GM12892 (cell line): ENCODE measurements at regions not wholly inside any gene's neighbourhood (a gene's known extent, or its start where the extent isn't known, plus 50 kb on each side); places are given as distances from the start of the nearest gene placed in this dataset.
"Not testable (repeated sequence)": the region's sequence is repeated elsewhere in the genome, so short reads cannot be mapped to it uniquely, and the experiment has no call there.

Experiments used
- DNase-seq: peaks from one replicate; pipeline ENCODE4 v3.0.0; 2011; ENCODE audit not compliant: insufficient read length
- FAIRE-seq: peaks from 2 replicates; lab custom pipeline; 2011; peaks lifted over from hg19 to GRCh38; lab: Jason Lieb, UNC
- POLR2A ChIP-seq: IDR thresholded peaks from 2 replicates; pipeline ENCODE4 v1.6.1; 2011; ENCODE audit warnings: low read depth, low read length, control low read depth
- POLR2AphosphoS5 ChIP-seq: IDR thresholded peaks from 2 replicates; pipeline ENCODE4 v1.6.1; 2011; ENCODE audit warnings: low read depth, low read length, control low read depth
- TAF1 ChIP-seq: IDR thresholded peaks from 2 replicates; pipeline ENCODE4 v1.6.1; 2011; ENCODE audit warnings: low read depth, mild to moderate bottlenecking, control low read depth, low read length, borderline replicate concordance

DNA sequence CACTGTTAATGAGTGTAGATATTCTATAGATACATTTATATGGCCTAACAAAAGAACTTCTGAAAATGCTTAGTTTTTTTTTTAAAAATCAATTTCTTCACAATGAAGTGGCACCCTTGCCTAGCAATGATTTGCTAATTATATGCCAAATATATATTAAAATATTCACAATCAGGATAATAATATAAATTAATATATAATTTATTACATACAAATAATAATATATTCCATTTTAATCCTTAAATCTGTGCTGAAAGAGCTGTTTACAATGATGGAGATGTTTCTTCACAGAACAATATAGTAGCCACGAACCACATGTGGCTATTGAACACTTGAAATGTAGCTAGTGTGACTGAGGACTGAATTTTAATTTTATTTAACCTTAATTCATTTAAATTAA, 648.4 kb upstream of the GBE1 start:
- no peak for FAIRE-seq
- DNase-seq, result no peak
- TF ChIP-seq POLR2AphosphoS5, result no peak
- no peak for TF ChIP-seq POLR2A
- no peak for TF ChIP-seq TAF1

DNA sequence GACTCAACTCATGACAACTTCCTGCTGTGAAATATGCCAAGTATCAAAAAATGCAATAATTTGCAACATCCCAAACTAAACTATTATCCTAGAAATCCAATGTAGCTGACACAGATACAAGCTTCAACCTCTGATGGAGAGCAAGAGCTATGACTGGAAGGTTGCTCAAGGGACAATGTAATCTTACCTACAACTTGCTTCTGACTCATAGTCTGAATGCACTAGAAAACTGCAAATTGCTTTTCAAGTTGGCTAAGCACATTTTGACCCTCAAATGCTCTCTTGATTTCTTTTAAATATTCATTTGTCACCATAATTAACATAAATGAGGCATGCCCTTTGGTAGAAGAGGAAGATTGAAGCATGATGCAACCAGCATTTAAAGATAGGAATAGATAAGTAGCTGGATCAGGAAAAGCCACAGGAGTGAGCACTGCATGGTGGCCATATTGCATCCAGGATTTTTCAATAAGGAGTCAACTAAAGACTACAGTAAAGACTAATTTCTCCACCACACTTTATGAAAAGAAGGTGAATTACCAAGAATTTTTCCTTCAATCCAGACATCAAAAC, 630.8 kb upstream of the GBE1 start:
- DNase-seq (no peak), FAIRE-seq (no peak)
- no peak for TF ChIP-seq POLR2A
- TF ChIP-seq POLR2AphosphoS5, result no peak
- TF ChIP-seq TAF1, result no peak

DNA sequence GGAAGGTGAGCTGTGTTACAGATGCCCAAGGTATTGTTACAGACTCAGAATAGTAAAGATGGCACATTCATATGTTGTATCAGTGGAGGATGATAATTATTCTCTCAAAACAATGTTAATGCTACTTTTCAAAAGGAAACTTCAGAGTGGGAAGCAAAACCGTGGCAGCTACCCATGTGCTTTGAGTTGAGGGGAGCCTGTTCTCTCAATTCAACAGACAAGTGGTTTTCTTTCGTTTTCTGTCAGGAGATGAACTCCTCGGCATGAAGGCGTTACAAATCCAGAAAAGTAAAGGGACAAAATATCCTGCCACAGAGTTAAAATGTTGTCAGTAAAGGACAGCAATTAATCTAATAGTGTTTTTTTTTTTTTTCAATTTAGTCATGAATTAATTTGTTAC, 629.4 kb upstream of the GBE1 start:
- no peak for DNase-seq

DNA sequence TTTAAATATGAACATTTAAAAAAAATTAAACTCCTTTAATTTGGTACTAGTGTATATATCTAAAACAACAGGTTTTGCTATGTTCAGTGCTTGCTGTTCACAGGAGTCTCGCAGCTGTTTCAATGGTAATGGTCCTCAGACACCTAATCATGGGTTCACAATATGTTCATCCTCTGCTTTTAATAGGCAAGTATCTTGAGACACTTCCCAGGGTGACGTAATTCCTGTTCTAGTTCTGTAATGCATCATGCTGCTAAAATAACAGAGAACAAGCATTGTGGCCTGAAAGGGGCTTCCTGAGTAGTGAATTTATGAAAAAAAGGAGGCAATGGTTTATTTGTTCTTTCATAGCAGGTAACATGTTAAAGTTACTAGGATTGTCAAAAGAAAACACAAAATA, 625.2 kb upstream of the GBE1 start:
- no peak for DNase-seq
- TF ChIP-seq TAF1 (no peak), POLR2A (no peak), POLR2AphosphoS5 (no peak)
- FAIRE-seq, result no peak

More for the DNA sequence above, 629.4 kb upstream of the GBE1 start:
- FAIRE-seq, result no peak
- TF ChIP-seq POLR2A (no peak), TAF1 (no peak), POLR2AphosphoS5 (no peak)

DNA sequence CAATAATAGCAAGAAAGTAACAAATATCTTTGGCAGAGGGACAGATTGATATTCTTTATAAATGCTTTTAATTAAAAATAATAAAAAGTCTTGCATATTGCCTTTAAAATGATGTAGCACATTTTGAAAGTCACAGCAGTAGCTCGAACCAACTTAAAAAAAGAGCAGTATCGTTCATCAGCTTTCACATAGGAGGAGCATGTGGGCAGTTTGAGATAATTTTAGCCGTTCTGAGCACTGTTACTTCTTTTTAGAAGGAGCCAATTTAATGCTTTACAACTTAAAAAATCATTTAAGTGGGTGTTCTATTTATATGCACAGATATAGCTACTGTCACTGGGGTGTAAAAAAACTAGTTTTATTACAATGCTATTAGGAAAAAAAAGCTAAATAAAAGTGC, 622.7 kb upstream of the GBE1 start:
- DNase-seq (no peak), FAIRE-seq (no peak)

DNA sequence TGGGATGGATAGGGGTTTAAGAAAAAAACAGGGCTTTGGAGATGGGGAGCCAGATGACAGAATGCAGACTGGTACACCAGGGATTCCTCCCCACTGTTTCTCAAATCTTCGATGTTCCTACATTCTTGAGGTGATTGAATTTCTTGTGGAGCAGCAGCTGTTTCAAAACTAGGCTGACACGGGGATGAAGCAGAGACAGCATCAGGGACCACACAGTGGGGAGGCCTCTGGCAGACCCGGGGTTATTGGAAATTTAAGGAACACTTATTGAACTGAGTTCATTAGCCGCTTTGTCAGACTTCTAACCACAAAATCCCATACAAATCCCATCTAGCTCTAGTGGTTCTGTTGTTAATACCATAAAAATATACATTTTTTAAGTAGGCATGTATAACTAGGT, 621.4 kb upstream of the GBE1 start:
- FAIRE-seq (no peak), DNase-seq (no peak)
- TF ChIP-seq POLR2A, result no peak

More for the DNA sequence above, 622.7 kb upstream of the GBE1 start:
- TF ChIP-seq TAF1 (no peak), POLR2A (no peak), POLR2AphosphoS5 (no peak)

DNA sequence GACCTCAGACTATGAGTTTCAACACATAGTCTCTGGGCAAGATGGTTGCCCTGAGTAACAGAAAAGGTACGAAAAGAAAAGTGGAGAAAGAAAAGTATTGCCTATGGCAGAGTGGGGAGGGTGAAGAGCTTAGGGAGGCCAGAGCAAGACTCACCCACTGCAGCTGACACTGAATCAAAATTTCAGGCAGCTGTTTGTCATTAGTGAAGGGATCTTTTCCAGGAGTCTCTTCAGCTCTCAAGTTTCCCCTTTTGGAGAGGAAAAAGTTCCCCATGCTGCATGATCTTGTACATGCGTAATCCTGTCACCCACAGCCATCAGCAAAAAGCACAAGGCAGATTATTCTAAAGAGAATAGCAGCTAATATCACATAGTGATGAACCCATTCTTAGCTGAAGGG, 616.9 kb upstream of the GBE1 start:
- no peak for TF ChIP-seq POLR2AphosphoS5
- no peak for TF ChIP-seq POLR2A
- TF ChIP-seq TAF1, result no peak
- no peak for DNase-seq
- FAIRE-seq, result no peak

DNA sequence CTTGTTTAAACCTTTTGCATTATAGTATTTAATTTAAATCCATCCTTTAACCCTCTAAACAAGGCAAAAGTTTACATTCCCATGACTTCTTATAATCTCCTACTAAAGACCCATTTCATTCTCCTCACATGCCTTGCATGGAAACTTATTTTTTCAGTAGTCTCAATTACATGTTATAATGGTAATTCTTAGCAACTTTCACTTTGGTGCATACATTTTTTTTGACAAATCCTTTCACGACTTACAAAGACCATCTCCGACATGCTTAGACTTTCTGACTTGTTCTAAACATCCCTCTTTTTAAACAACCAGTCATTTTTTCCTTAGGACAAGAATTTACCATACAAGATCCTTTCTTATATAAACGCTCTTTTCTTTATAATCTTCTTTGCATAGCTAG, 615.4 kb upstream of the GBE1 start:
- no peak for FAIRE-seq
- TF ChIP-seq POLR2A (no peak), POLR2AphosphoS5 (no peak), TAF1 (no peak)
- DNase-seq, result no peak

DNA sequence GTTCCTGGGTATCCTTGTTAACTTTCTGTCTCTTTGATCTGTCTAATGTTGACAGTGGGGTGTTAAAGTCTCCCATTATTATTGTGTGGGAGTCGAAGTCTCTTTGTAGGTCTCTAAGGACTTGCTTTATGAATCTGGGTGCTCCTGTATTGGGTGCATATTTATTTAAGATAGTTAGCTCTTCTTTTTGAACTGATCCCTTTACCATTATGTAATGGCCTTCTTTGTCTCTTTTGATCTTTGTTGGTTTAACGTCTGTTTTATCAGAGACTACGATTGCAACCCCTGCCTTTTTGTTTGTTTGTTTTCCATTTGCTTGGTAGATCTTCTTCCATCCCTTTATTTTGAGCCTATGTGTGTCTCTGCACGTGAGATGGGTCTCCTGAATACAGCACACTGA, 612.4 kb upstream of the GBE1 start:
- not testable (repeated sequence) for DNase-seq, FAIRE-seq

DNA sequence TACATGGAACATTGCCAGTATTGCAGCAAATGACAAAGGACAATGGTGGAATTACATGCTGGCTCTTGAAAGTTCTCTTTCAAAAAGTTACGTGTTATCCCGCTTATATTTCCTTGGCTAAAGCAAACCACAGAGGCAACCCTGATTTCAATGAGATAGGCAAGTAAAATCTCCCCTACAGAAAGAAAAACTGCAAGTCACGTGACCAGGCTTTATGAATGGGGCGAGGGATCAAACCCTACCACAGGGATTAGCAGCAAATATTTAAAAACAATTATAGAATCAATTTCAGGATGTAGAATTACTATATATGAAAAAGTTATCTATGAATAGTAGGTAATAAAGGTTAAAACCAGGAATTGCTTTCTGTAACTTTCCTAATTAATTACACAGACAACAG, 603.4 kb upstream of the GBE1 start:
- DNase-seq, result no peak
- TF ChIP-seq POLR2AphosphoS5, result no peak
- TF ChIP-seq TAF1, result no peak
- no peak for FAIRE-seq

DNA sequence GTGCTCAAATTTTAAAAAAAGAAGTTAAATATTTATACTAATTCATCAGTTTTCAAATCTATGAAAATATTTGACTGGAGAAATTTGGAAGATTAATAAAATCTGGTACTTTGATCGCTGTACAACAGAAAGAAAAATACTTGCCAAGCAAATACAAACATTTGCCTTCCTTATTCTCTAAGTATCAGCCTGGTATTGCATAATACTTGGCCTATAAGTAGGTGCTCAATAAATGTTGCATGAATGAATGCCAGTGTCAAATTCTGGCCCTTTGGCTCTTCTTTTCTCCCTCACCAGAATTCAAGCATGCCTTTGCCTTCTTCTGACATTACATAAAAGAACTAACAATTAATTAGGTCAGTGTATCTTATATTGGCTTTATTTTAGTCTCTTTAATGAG, 601.7 kb upstream of the GBE1 start:
- FAIRE-seq, result no peak
- DNase-seq, result no peak
- TF ChIP-seq POLR2A (no peak), POLR2AphosphoS5 (no peak), TAF1 (no peak)

DNA sequence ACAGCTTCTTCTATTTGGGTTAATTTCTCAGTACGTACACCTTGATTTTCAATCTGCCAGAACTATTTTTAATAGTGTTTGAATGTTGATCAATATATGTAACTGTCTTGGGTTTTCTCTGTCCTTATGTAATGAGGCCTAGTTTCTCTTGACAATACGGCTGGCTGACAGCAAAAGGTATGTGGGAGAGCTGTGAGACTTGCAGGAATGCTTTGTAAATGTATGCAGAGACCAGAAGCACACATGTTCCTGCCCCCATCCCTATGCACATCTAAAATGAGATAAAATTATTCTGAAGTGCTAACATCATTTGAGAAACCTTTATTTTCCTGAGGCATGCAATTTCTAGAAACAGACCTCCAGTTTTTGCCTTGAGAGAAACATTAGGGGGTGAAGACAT, 593.8 kb upstream of the GBE1 start:
- DNase-seq, result no peak
- TF ChIP-seq POLR2A (no peak), TAF1 (no peak), POLR2AphosphoS5 (no peak)
- FAIRE-seq, result no peak

DNA sequence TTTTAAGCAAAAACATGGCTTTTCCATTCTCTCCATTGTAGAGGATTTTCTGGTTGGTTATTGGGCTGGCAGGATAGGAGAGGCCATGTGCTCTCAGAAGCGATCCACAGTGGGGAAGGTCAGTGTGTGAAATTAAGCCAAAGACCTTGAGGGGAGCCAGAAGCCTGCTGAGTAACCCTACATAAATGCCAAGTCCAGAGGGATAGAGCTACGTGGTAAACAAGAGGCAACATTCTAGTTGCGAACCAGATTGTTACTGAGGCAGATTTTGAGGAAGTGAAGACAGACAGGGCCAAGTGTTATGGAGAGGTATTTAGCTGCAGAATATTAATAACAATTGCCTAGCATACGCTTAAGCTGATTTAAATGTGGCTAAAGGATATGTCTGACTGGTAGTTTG, 592.8 kb upstream of the GBE1 start:
- FAIRE-seq (no peak), DNase-seq (no peak)
- TF ChIP-seq POLR2AphosphoS5 (no peak), TAF1 (no peak), POLR2A (no peak)
